Neuronal stem cell (in vitro differentiated cells): ENCODE measurements at regions not wholly inside any gene's neighbourhood (a gene's known extent, or its start where the extent isn't known, plus 50 kb on each side); places are given as distances from the start of the nearest gene placed in this dataset.

Experiments used
- DNase-seq: peaks from one replicate; pipeline ENCODE4 v3.0.0-alpha.2; 2013; ENCODE audit warnings: low spot score
- H2AFZ ChIP-seq: one replicate; pipeline ENCODE4 v1.6.1; 2013; ENCODE audit warnings: mild to moderate bottlenecking, low read length, inconsistent platforms
- H2AK5ac ChIP-seq: 2 replicates; pipeline ENCODE4 v1.6.1; 2013; ENCODE audit warnings: low read depth, mild to moderate bottlenecking, inconsistent platforms, low read length, moderate library complexity, mixed read lengths
- H2BK120ac ChIP-seq: 2 replicates; pipeline ENCODE4 v1.6.1; 2013; ENCODE audit warnings: low read depth, mild to moderate bottlenecking, inconsistent platforms, low read length, moderate library complexity, mixed read lengths
- H2BK12ac ChIP-seq: one replicate; pipeline ENCODE4 v1.6.1; 2013; ENCODE audit warnings: low read length, inconsistent platforms
- H2BK15ac ChIP-seq: 2 replicates; pipeline ENCODE4 v1.6.1; 2013; ENCODE audit warnings: mild to moderate bottlenecking, low read length, inconsistent platforms, mixed read lengths
- H2BK5ac ChIP-seq: one replicate; pipeline ENCODE4 v1.6.1; 2013; ENCODE audit warnings: inconsistent platforms, mild to moderate bottlenecking, low read length, moderate library complexity
- H3K14ac ChIP-seq: one replicate; pipeline ENCODE4 v1.6.1; 2013; ENCODE audit warnings: low read length, inconsistent platforms
- H3K18ac ChIP-seq: 2 replicates; pipeline ENCODE4 v1.6.1; 2013; ENCODE audit warnings: low read length, inconsistent platforms
- H3K23ac ChIP-seq: 2 replicates; pipeline ENCODE4 v1.6.1; 2013; ENCODE audit warnings: low read depth, mild to moderate bottlenecking, mixed read lengths, low read length, inconsistent platforms; ENCODE audit not compliant: poor library complexity
- H3K27ac ChIP-seq: replicated peaks from 3 replicates; pipeline ENCODE4 v1.5.1; 2013; ENCODE audit warnings: low read length, inconsistent platforms
- H3K27me3 ChIP-seq, 3 experiments: 2 replicates each; pipeline ENCODE4 v1.6.1; 2013; ENCODE audit warnings: low read length in 3 of 3, mild to moderate bottlenecking in 2 of 3, inconsistent platforms in 1 of 3, low read depth in 1 of 3, mixed read lengths in 1 of 3, moderate library complexity in 1 of 3; ENCODE audit not compliant: control insufficient read depth in 3 of 3, insufficient read depth in 3 of 3
- H3K36me3 ChIP-seq, 2 donors: replicated peaks in 1 of 2; 2 replicates each; pipeline ENCODE4 v1.6.1; 2013; ENCODE audit warnings: low read length in 2 of 2; ENCODE audit not compliant: control insufficient read depth in 2 of 2, insufficient read depth in 2 of 2
- H3K4ac ChIP-seq: 2 replicates; pipeline ENCODE4 v1.6.1; 2013; ENCODE audit warnings: inconsistent platforms, mild to moderate bottlenecking, low read length, moderate library complexity
- H3K4me1 ChIP-seq, 2 donors: 1 replicate in 1 of 2; 2 replicates in 1 of 2; pipeline ENCODE4 v1.6.1; 2013; ENCODE audit warnings: low read length in 2 of 2, low read depth in 1 of 2; ENCODE audit not compliant: control insufficient read depth in 2 of 2, insufficient read depth in 1 of 2
- H3K4me2 ChIP-seq: one replicate; pipeline ENCODE4 v1.6.1; 2013; ENCODE audit warnings: mild to moderate bottlenecking, low read length, inconsistent platforms; ENCODE audit not compliant: insufficient read depth, poor library complexity, severe bottlenecking
- H3K4me3 ChIP-seq, 2 donors: 2 replicates each; pipeline ENCODE4 v1.5.1; 2013; ENCODE audit warnings: low read length in 2 of 2, mild to moderate bottlenecking in 2 of 2, inconsistent platforms in 1 of 2, moderate library complexity in 1 of 2
- H3K79me1 ChIP-seq: one replicate; pipeline ENCODE4 v1.6.1; 2013; ENCODE audit warnings: low read depth, mild to moderate bottlenecking, inconsistent platforms, low read length, moderate library complexity
- H3K9ac ChIP-seq: one replicate; pipeline ENCODE4 v1.6.1; 2013; ENCODE audit warnings: mild to moderate bottlenecking, low read depth, low read length, inconsistent platforms; ENCODE audit not compliant: poor library complexity
- H3K9me3 ChIP-seq, 2 donors: replicated peaks in 1 of 2; 2 replicates each; pipeline versions ENCODE3 to v1.6.1; 2013; ENCODE audit warnings: low read length in 2 of 2, mild to moderate bottlenecking in 2 of 2, inconsistent platforms in 1 of 2, low read depth in 1 of 2, mixed read lengths in 1 of 2, moderate library complexity in 1 of 2; ENCODE audit not compliant: control insufficient read depth in 2 of 2, insufficient read depth in 1 of 2
- H4K8ac ChIP-seq: one replicate; pipeline ENCODE4 v1.6.1; 2013; ENCODE audit warnings: low read depth, mild to moderate bottlenecking, inconsistent platforms, low read length, moderate library complexity
- H4K91ac ChIP-seq: one replicate; pipeline ENCODE4 v1.6.1; 2013; ENCODE audit warnings: low read length, low read depth, mild to moderate bottlenecking, inconsistent platforms; ENCODE audit not compliant: poor library complexity
- WGBS, 2 donors: extraction: QIAGEN DNeasy Blood & Tissue Kit; methylation state at CpG; one replicate each; pipeline ENCODE4 v1.1.7; 2013; ENCODE audit warnings: missing lambda C conversion rate in 2 of 2, mixed read lengths in 1 of 2; ENCODE audit not compliant: insufficient read length in 2 of 2, insufficient replicate concordance in 1 of 2; ENCODE audit errors: extremely low coverage in 2 of 2; 5-methylcytosine and 5-hydroxymethylcytosine counted together

DNA sequence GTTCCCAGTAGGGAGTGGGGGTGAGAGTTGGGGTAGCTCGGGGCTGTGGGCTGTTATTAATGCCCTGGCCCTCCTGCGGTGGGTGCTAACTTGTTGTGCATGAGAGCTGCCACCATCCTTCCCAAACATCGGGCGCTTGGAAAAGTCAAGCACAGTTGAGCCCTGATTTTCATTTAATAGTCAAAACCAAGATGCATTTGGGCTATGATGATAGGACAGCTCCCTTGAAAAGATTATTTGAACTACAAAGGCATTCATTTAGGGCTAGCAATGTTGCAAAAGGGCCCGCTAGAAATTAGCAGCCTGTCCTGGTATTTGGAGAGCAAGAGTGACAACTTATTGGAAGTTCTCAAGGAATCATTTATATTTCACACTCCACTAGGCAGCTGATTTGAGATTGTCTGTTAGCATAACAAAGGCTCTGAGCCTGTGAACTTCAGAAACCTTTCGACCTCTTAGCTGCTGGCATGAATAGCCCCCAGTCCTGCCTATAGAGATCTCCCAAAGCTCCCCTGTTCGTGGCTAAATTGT, 128.2 kb upstream of the TMEM161B start:
- no CpG with 5 or more reads among the region's 7 CpGs for WGBS, 2 donors
- H3K18ac ChIP-seq = no peak overlapping the region

DNA sequence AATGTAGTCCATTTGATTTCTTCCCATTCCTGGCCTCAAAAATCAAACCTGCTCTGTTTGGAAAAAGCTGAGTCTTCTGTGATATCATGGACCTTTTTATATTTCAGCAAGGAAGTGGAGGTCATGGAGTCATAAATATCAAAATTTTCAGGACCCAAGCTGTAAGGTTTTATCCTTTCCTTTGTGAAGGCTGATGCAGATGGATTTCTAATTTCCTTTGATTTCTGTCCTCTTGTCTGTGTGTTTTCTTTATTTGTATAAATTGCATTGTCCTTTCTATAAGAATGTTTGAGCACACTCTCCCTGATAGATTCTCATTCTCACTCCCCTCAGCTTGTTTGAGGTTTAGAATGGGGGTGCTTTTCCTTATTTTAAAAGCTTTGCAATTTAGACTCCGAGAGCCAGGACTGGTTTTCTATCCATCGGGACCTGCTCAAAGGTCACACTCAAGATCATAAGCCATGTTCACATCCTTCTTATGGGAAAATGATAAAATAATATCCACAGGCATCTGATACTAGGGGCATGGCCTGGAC, 127.4 kb upstream of the TMEM161B start:
- Histone ChIP-seq H3K9ac (no peak overlapping the region), H3K4me3 (no peak overlapping the region), H3K9me3 (no peaks in the 10 kb centered on the region), H3K23ac (no peak overlapping the region), H2AFZ (peak overlapping the region; percentile 27), H3K14ac (no peak overlapping the region), H4K8ac (no peak overlapping the region), H3K4ac (no peak overlapping the region), H2AK5ac (no peak overlapping the region), H3K27me3 (no peaks in the 10 kb centered on the region), H3K36me3 (no peaks in the 10 kb centered on the region), H3K4me2 (no peak overlapping the region), H2BK12ac (no peak overlapping the region), H3K18ac (no peak overlapping the region), H2BK5ac (no peak overlapping the region), H3K27ac (no peak overlapping the region), H4K91ac (no peak overlapping the region), H2BK120ac (no peak overlapping the region), H2BK15ac (no peak overlapping the region), H3K4me1 (peaks cover 27 to 54% of the 10 kb centered on the region in 2 donors), H3K79me1 (no peaks in the 10 kb centered on the region)
- no CpG with 5 or more reads among the region's 2 CpGs for WGBS, 2 donors
- DNase-seq = no peak

More for the DNA sequence above, 128.2 kb upstream of the TMEM161B start:
- Histone ChIP-seq H2BK15ac (no peak overlapping the region), H2AFZ (peak overlapping the region; percentile 27), H3K36me3 (no peaks in the 10 kb centered on the region), H3K27me3 (no peaks in the 10 kb centered on the region), H4K8ac (no peak overlapping the region), H2BK12ac (no peak overlapping the region), H3K4me1 (peaks cover 26 to 51% of the 10 kb centered on the region in 2 donors), H3K23ac (no peak overlapping the region), H3K9ac (no peak overlapping the region), H2AK5ac (no peak overlapping the region), H3K27ac (no peak overlapping the region), H3K4me3 (no peak overlapping the region), H3K79me1 (no peaks in the 10 kb centered on the region), H3K9me3 (no peaks in the 10 kb centered on the region), H3K4ac (no peak overlapping the region), H4K91ac (no peak overlapping the region), H2BK120ac (no peak overlapping the region), H3K4me2 (peak overlapping the region; percentile 57), H2BK5ac (no peak overlapping the region), H3K14ac (no peak overlapping the region)
- no peak for DNase-seq

DNA sequence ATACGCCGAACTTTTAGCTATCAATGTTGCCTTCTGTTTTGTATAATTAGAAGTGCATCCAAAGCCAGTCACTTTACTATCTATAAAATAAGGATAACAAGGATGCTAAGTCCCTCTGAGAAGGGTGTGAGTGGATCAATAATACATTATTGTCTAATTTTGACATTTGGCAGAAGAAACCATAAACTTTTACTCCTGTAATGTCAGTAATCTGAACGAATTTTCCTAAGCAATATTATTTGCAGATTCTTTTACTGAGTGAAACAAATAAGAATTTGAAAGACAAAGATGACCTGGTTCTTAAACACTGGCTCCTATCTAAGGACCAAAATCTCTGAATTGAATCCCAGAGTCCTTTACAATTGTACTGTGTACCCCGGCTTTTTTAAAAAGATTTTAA, 126.6 kb upstream of the TMEM161B start:
- Histone ChIP-seq H3K36me3 (no peaks in the 10 kb centered on the region), H2AK5ac (no peak overlapping the region), H2BK15ac (no peak overlapping the region), H3K9ac (no peak overlapping the region), H3K27ac (no peak overlapping the region), H3K4ac (no peak overlapping the region), H3K23ac (no peak overlapping the region), H3K18ac (no peak overlapping the region), H2BK120ac (no peak overlapping the region), H4K91ac (no peak overlapping the region), H3K9me3 (no peaks in the 10 kb centered on the region), H2BK12ac (no peak overlapping the region), H3K27me3 (no peaks in the 10 kb centered on the region), H3K4me3 (no peak overlapping the region), H2BK5ac (no peak overlapping the region), H3K4me1 (peaks cover 29 to 60% of the 10 kb centered on the region in 2 donors), H3K79me1 (no peaks in the 10 kb centered on the region), H4K8ac (no peak overlapping the region), H3K14ac (no peak overlapping the region), H2AFZ (no peak overlapping the region), H3K4me2 (no peak overlapping the region)
- WGBS, 2 donors = no CpG with 5 or more reads among the region's 4 CpGs
- DNase-seq = no peak

DNA sequence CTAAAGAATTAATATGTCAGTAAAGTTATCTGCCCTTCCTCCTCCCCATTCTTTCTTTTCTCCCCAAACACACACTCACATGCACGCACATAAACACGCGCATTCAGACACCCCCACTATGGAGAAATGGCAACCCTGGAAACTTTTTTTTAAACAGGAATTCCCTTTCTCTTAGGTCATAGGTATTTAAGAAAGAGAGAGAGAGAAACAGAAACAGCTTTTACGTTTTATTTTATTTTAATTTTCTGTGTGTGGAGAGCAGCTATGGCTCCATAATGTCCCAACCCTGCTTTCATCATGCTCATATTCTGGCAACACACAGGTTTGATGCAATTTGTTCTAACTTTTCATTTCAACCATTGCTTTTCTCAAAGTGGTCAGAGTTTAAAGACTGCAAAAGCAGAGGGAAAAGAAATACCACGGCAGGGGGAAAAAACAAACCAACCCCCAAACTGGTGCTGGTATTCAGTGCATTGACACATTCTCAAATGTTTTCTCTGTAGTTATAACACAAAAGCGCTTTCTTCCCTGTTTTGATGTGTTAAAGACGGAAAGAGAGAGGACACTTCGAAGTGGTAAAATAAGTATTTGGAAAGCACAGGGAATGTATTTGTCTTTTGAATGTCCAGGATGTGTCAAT, 126.0 kb upstream of the TMEM161B start:
- no peak overlapping the region for H2BK120ac ChIP-seq
- H3K18ac ChIP-seq = no peak overlapping the region
- H3K27ac ChIP-seq = peak overlapping the region; percentile 72
- H2AFZ ChIP-seq = peak overlapping the region; percentile 54
- no peak overlapping the region for H2BK12ac ChIP-seq
- DNase-seq = no peak
- H3K9ac ChIP-seq = no peak overlapping the region
- no peak overlapping the region for H2BK15ac ChIP-seq
- no peak overlapping the region for H3K4ac ChIP-seq
- no peaks in the 10 kb centered on the region for H3K27me3 ChIP-seq
- H3K4me3 ChIP-seq = no peak overlapping the region
- H2BK5ac ChIP-seq = no peak overlapping the region
- H4K91ac ChIP-seq = no peak overlapping the region
- no peak overlapping the region for H4K8ac ChIP-seq
- no peak overlapping the region for H3K4me2 ChIP-seq
- H2AK5ac ChIP-seq = no peak overlapping the region
- H3K36me3 ChIP-seq = no peaks in the 10 kb centered on the region
- no peak overlapping the region for H3K14ac ChIP-seq
- no CpG with 5 or more reads among the region's 8 CpGs for WGBS, 2 donors
- H3K9me3 ChIP-seq = no peaks in the 10 kb centered on the region
- H3K4me1 ChIP-seq = peaks cover 33 to 63% of the 10 kb centered on the region in 2 donors
- H3K23ac ChIP-seq = no peak overlapping the region
- no peaks in the 10 kb centered on the region for H3K79me1 ChIP-seq
